Forelimb muscle (tissue), 1 donor: ENCODE measurements at regions not wholly inside any gene's neighbourhood (a gene's known extent, or its start where the extent isn't known, plus 50 kb on each side); places are given as distances from the start of the nearest gene placed in this dataset.

Experiments used
- DNase-seq: peaks from one replicate; pipeline ENCODE4 v3.0.0-alpha.2; 2013; ENCODE audit warnings: low read depth

- no peak for DNase-seq
Observed at GRCh38 chr10:2790396-2791188, 276.8 kb upstream of the PFKP start.

- DNase-seq: no peak
Observed at GRCh38 chr10:2786251-2786650, 281.1 kb upstream of the PFKP start.

GRCh38 chr10:2784766-2785165, 282.6 kb upstream of the PFKP start:
- no peak for DNase-seq

- DNase-seq: no peak
Observed at GRCh38 chr10:2782950-2783349, 284.4 kb upstream of the PFKP start.

GRCh38 chr10:2782265-2782664, 285.1 kb upstream of the PFKP start:
- no peak for DNase-seq

- no peak for DNase-seq
Observed at GRCh38 chr10:2777666-2778355, 289.5 kb upstream of the PFKP start.

- no peak for DNase-seq
Observed at GRCh38 chr10:2772816-2773631, 294.3 kb upstream of the PFKP start.

- DNase-seq: no peak
Observed at GRCh38 chr10:2772135-2772534, 295.2 kb upstream of the PFKP start.

GRCh38 chr10:2767293-2767692, 300.1 kb upstream of the PFKP start:
- DNase-seq: peak; percentile 17

- no peak for DNase-seq
Observed at GRCh38 chr10:2761971-2762370, 305.4 kb upstream of the PFKP start.

GRCh38 chr10:2761311-2761710, 306.0 kb upstream of the PFKP start:
- no peak for DNase-seq

- DNase-seq: no peak
Observed at GRCh38 chr10:2760736-2761135, 306.6 kb upstream of the PFKP start.

GRCh38 chr10:2759233-2759632, 308.1 kb upstream of the PFKP start:
- no peak for DNase-seq

- DNase-seq: no peak
Observed at GRCh38 chr10:2754943-2755342, 312.4 kb upstream of the PFKP start.

GRCh38 chr10:2748287-2748686, 319.1 kb upstream of the PFKP start:
- no peak for DNase-seq

GRCh38 chr10:2746638-2747037, 320.7 kb upstream of the PFKP start:
- no peak for DNase-seq

- no peak for DNase-seq
Observed at GRCh38 chr10:2745666-2746065, 321.7 kb upstream of the PFKP start.

- no peak for DNase-seq
Observed at GRCh38 chr10:2744547-2745200, 322.7 kb upstream of the PFKP start.

GRCh38 chr10:2734603-2735002, 332.7 kb upstream of the PFKP start:
- DNase-seq: no peak

GRCh38 chr10:2733278-2733963, 333.9 kb upstream of the PFKP start:
- no peak for DNase-seq

- DNase-seq: no peak
Observed at GRCh38 chr10:2731940-2732339, 335.4 kb upstream of the PFKP start.
